NCI-H187 (cell line): ENCODE measurements at regions not wholly inside any gene's neighbourhood (a gene's known extent, or its start where the extent isn't known, plus 50 kb on each side); places are given as distances from the start of the nearest gene placed in this dataset.

Experiments
- DNase-seq, 2 experiments: peaks; one replicate each; lab custom pipeline; 2025; lab: John Stamatoyannopoulos, UW

GRCh38 chr7:9978106-9979064 lies 995.3 kb upstream of the PHF14 start:
- DNase-seq = no peak

GRCh38 chr7:9981742-9982349 lies 991.8 kb upstream of the PHF14 start:
- no peak for DNase-seq

- DNase-seq = no peak
These were observed 990.6 kb upstream of the PHF14 start for GRCh38 chr7:9983048-9983447.

- no peak for DNase-seq
These were observed 958.0 kb upstream of the PHF14 start for GRCh38 chr7:10015687-10016086.

- DNase-seq = no peak
These were observed 951.2 kb upstream of the PHF14 start for GRCh38 chr7:10022480-10022879.

DNA sequence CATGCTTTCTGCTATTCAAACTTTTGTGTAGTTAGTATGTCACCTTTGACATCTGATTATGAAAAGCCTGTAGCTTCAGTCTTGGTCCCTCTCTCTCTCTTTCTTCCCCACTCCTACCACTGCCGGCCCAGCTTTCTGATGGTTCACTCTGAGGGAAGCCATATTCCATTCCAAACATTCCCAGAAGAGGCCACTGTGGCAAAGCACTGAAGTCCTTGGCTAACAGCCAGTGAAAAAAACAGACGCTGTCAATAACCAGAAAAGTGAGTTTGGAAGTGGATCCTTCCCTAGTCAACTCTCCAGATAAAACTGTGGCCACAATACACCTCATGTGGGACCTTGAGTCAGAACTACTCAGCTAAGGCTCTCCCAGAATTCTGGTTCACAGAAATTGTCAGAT lies 950.7 kb upstream of the PHF14 start:
- DNase-seq = no peak

- DNase-seq = no peak
These were observed 938.7 kb upstream of the PHF14 start for GRCh38 chr7:10034843-10035556.

GRCh38 chr7:10036693-10037092 lies 937.0 kb upstream of the PHF14 start:
- DNase-seq = no peak

DNA sequence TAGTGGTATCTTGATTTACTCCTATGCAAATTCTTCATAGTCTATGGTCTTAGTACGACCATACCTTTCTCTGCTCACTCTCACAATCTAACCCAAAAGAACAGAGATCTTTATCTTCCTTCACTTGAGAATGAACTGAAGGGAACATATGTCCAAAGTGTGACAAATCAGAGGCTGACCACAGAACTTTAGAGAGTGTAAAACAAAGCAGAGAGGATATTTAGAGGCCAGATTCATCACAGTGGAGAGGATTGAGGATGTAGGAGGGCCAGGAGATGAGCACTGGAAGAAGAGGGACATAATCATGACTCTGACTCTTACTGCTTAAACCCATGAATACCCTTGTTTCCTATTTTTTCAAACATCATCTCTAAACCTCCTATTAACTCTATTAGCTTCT lies 935.3 kb upstream of the PHF14 start:
- no peak for DNase-seq

- no peak for DNase-seq
These were observed 933.0 kb upstream of the PHF14 start for GRCh38 chr7:10040674-10041073.

GRCh38 chr7:10070899-10071298 lies 902.8 kb upstream of the PHF14 start:
- DNase-seq = no peak

- DNase-seq = no peak
These were observed 897.8 kb upstream of the PHF14 start for GRCh38 chr7:10075866-10076265.

DNA sequence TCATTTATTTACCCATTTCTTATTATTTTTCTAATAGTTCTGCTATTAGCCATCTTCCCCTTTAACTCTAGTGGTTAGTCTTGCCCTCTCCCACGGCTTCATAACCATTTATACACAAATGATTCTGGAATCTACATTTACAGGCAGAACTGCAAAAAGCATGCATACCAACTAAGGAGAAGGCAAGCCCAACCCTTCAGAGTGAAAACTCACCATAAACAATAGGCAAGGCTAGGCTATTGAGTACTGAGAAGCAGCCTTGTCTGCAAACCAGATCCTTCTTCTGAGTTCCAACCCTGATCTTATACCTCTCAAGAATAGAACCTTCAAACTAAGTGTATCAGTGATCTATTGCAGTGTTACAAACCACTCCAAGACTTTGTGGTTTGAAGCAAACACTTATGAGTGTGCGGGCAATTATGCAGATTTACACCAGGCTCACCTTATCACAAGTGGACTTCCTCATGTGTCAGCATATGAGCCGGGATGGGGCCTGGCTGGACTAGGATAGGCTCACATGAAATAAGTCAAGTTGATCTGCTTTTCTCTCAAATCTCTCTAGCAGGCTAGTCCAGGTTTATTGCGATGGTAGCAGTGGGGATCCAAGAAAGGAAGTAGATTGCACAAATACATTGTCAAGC lies 896.9 kb upstream of the PHF14 start:
- DNase-seq = no peak

DNA sequence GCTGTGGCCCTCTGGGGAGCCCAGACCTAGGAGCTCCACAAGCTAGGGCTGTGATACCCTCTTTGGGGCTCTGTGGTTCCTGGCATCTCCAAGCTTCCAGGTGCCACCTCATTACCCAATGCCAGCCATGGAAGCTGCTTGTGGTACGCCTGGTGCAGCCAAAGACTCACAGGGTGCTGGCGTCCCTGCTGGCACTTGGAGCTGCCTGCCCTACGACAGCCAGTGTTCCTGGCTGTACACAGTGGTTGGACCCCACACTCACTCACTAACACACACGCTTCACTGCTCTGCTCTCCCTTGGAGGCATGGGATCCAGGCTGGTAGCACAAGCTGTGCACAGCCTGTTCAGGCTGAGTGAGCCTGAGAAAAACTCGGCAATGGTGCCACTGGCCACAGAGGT lies 894.1 kb upstream of the PHF14 start:
- no peak for DNase-seq

DNA sequence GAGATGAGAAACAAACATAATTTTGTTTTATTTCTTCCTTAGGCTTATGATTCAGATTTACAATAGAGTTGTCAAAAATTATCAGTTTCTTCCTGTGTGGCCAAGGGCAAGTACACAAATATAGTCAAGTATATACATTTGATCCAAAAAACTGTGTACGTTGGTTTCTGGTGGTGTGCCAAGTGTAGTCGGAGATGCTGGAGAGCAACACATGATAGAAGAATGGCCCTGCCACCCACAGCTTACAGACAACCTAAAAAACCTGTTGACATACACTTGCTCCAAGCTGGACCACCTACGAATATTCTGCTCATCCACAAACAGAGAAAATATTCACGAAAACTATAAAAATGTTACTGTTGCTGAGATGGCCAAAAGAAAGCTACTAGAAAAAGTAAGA lies 890.8 kb upstream of the PHF14 start:
- DNase-seq = no peak

DNA sequence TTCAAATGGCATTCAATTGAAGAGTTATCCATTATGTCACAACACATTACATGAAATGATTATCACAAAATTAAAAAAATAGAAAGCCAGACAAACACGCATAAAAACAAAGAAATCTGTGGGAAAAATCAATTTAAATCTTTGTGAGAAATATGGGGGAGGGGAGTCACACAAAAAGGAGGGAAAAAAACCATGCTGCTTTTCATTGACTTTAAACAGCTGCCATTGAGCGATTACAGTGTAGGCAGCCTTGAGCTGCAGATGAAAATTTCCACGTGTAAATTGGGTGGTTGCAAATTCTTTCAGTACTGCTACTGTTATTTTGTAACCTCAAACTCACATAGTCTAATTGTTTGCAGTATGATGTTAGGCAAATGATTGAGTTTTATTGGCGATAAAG lies 889.9 kb upstream of the PHF14 start:
- no peak for DNase-seq

GRCh38 chr7:10085231-10085630 lies 888.4 kb upstream of the PHF14 start:
- DNase-seq = no peak

- no peak for DNase-seq
These were observed 873.1 kb upstream of the PHF14 start for GRCh38 chr7:10100572-10100971.

DNA sequence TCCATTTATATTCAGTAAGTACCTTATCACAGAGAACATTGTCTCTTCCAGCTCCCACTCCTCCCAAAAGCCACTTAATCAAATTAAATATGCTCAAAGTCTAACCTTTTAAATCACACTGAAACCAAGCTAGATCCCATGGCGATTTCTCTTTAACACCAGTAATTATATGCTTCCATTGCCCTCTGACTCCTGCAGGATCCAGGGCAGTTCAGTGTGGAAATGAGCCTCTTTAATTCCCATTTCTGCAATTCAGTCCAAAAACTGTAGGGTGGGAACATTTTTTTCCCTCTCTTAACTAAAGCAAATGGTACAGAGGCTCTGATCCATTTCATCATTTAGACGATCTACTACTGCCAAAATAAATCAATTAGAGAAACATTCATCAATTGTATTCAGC lies 872.3 kb upstream of the PHF14 start:
- DNase-seq = no peak

DNA sequence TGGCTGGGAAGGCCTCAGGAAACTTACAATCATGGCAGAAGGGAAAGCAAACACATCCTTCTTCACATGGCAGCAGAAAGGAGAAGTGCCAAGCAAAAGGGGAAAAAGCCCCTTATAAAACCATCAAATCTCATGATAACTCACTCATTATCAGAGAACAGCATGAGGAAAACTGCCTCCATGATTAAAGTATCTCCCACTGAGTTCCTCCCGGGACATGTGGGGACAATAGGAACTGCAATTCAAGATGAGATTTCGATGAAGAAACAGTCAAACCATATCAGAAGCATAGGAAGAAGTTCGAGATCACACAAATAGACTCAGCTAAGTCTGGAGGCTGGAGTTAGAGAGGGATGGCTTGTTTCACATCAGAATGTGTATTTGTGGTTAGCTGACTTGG lies 869.4 kb upstream of the PHF14 start:
- no peak for DNase-seq

DNA sequence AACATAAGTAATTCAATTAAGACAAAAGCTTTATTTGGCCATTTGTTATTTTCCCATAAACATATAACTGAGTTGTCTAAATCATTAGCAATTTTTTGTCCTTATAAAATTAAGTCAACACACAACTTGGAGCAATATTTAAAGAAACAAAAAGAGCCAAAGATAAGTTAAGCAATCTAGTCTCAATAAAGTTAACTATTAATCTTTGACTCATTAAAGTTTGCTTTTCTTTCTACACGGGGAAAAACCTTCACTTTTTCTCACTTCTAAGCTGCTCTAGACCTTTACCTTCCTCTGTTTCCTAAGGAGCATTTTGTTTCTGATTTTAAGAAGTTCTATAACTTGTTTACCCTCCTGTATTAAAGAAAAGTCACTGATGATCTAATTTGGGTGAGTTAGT lies 867.1 kb upstream of the PHF14 start:
- DNase-seq = no peak

- no peak for DNase-seq
These were observed 857.2 kb upstream of the PHF14 start for GRCh38 chr7:10116511-10116910.
